IMR-90 (cell line): ENCODE measurements at regions not wholly inside any gene's neighbourhood (a gene's known extent, or its start where the extent isn't known, plus 50 kb on each side); places are given as distances from the start of the nearest gene placed in this dataset.

ENCODE experiments used
- ATAC-seq: fragments of 200-7000 bp; cut with Tn5 transposase; 2 replicates; pipeline ENCODE4 v1.9.1; 2020; ENCODE audit warnings: low read depth, mild to moderate bottlenecking, moderate library complexity
- BruUV-seq: library from RNA; stranded (reverse); fragments of 400-500 nt; replicated peaks from 2 replicates; lab custom pipeline; 2021; lab: Mats Ljungman, UMichigan
- CTCF ChIA-PET: fragments of 300-600 bp; formaldehyde crosslinking; extraction: SDS; loops from one replicate; lab custom pipeline; 2021; ENCODE audit warnings: antibody characterized with exemption; lab: Yijun Ruan, JAX
- POLR2A ChIA-PET: fragments of 300-600 bp; sonication (Branson Sonifier 250); formaldehyde crosslinking; loops from one replicate; lab custom pipeline; 2022; ENCODE audit warnings: antibody characterized with exemption; ENCODE audit not compliant: unreplicated experiment; lab: Charles Lee
- DNase-seq: peaks from one replicate; pipeline ENCODE4 v3.0.0; 2013
- H2AFZ ChIP-seq: replicated peaks from 2 replicates; pipeline ENCODE3; 2013; ENCODE audit warnings: low read length, mild to moderate bottlenecking; ENCODE audit not compliant: poor library complexity
- H2AK5ac ChIP-seq: 2 replicates; pipeline ENCODE4 v1.6.1; 2013; ENCODE audit warnings: low read depth, low read length, inconsistent platforms
- H2AK9ac ChIP-seq: replicated peaks from 2 replicates; pipeline ENCODE3; 2013; ENCODE audit warnings: mild to moderate bottlenecking, low read depth, low read length, moderate library complexity; ENCODE audit not compliant: poor library complexity
- H2BK120ac ChIP-seq: 2 replicates; pipeline ENCODE4 v1.6.1; 2013; ENCODE audit warnings: low read depth, low read length, inconsistent platforms
- H2BK15ac ChIP-seq: 3 replicates; pipeline ENCODE4 v1.6.1; 2013; ENCODE audit warnings: low read depth, low read length, inconsistent platforms
- H2BK20ac ChIP-seq: 2 replicates; pipeline ENCODE4 v1.6.1; 2013; ENCODE audit warnings: low read depth, mild to moderate bottlenecking, inconsistent platforms, low read length, moderate library complexity
- H2BK5ac ChIP-seq: 2 replicates; pipeline ENCODE4 v1.6.1; 2013; ENCODE audit warnings: mild to moderate bottlenecking, low read depth, low read length, inconsistent platforms; ENCODE audit not compliant: poor library complexity, severe bottlenecking
- H3K14ac ChIP-seq: replicated peaks from 2 replicates; pipeline ENCODE4 v1.6.1; 2013; ENCODE audit warnings: low read depth, low read length, inconsistent platforms
- H3K18ac ChIP-seq: 2 replicates; pipeline ENCODE4 v1.6.1; 2013; ENCODE audit warnings: low read depth, low read length, control low read depth
- H3K23ac ChIP-seq: 2 replicates; pipeline ENCODE4 v1.6.1; 2013; ENCODE audit warnings: low read depth, low read length, inconsistent platforms
- H3K27ac ChIP-seq: 2 replicates; pipeline ENCODE4 v1.5.1; 2013; ENCODE audit warnings: mild to moderate bottlenecking, control low read depth, low read length; ENCODE audit not compliant: insufficient read depth
- H3K27me3 ChIP-seq: 2 replicates; pipeline ENCODE4 v1.6.1; 2013; ENCODE audit warnings: low read length; ENCODE audit not compliant: control insufficient read depth, insufficient read depth
- H3K36me3 ChIP-seq: 2 replicates; pipeline ENCODE4 v1.6.1; 2013; ENCODE audit warnings: low read length, mixed read lengths; ENCODE audit not compliant: control insufficient read depth, insufficient read depth
- H3K4ac ChIP-seq: 2 replicates; pipeline ENCODE4 v1.6.1; 2013; ENCODE audit warnings: low read depth, low read length, inconsistent platforms
- H3K4me1 ChIP-seq: 2 replicates; pipeline ENCODE4 v1.6.1; 2013; ENCODE audit warnings: low read length, mixed read lengths; ENCODE audit not compliant: control insufficient read depth, insufficient read depth
- H3K4me2 ChIP-seq: 2 replicates; pipeline ENCODE4 v1.6.1; 2013; ENCODE audit warnings: low read depth, mild to moderate bottlenecking, control low read depth, low read length, moderate library complexity
- H3K4me3 ChIP-seq: 2 replicates; pipeline ENCODE4 v1.5.1; 2013; ENCODE audit warnings: low read depth, mild to moderate bottlenecking, control low read depth, low read length, moderate library complexity; ENCODE audit not compliant: insufficient read depth
- H3K56ac ChIP-seq: 2 replicates; pipeline ENCODE4 v1.6.1; 2013; ENCODE audit warnings: low read length, inconsistent platforms; ENCODE audit not compliant: insufficient read depth; ENCODE audit errors: extremely low read depth
- H3K79me1 ChIP-seq, 2 experiments: 2 replicates each; pipeline ENCODE4 v1.6.1; 2013; ENCODE audit warnings: low read length in 2 of 2, inconsistent platforms in 1 of 2, low read depth in 1 of 2
- H3K9ac ChIP-seq: 2 replicates; pipeline ENCODE4 v1.6.1; 2013; ENCODE audit warnings: low read depth, low read length, control low read depth
- H3K9me1 ChIP-seq: 2 replicates; pipeline ENCODE4 v1.6.1; 2013; ENCODE audit warnings: low read length, inconsistent platforms; ENCODE audit not compliant: insufficient read depth
- H3K9me3 ChIP-seq: 2 replicates; pipeline ENCODE4 v1.6.1; 2013; ENCODE audit warnings: low read length; ENCODE audit not compliant: control insufficient read depth, insufficient read depth
- H4K20me1 ChIP-seq: 2 replicates; pipeline ENCODE4 v1.6.1; 2013; ENCODE audit warnings: low read length, inconsistent platforms; ENCODE audit not compliant: insufficient read depth
- H4K5ac ChIP-seq: 2 replicates; pipeline ENCODE4 v1.6.1; 2013; ENCODE audit warnings: mild to moderate bottlenecking, low read depth, low read length, control low read depth
- H4K8ac ChIP-seq, 2 experiments: 2 replicates each; pipeline ENCODE4 v1.6.1; 2013; ENCODE audit warnings: low read depth in 2 of 2, low read length in 2 of 2, control low read depth in 1 of 2, inconsistent platforms in 1 of 2
- H4K91ac ChIP-seq: 2 replicates; pipeline ENCODE4 v1.6.1; 2013; ENCODE audit warnings: low read depth, low read length, inconsistent platforms; ENCODE audit not compliant: insufficient read depth
- BHLHE40 ChIP-seq: fragments of 150-350 bp; IDR thresholded peaks from 2 replicates; pipeline ENCODE4 v1.6.1; 2016; ENCODE audit warnings: mild to moderate bottlenecking, low read depth, low read length
- CHD1 ChIP-seq: IDR thresholded peaks from 2 replicates; pipeline ENCODE4 v1.6.1; 2012; ENCODE audit warnings: low read depth, low read length, improper control_type of control experiment
- FOS ChIP-seq: fragments of 150-350 bp; IDR thresholded peaks from 2 replicates; pipeline ENCODE4 v1.6.1; 2016; ENCODE audit warnings: low read depth, low read length
- POLR2A ChIP-seq: IDR thresholded peaks from 2 replicates; pipeline ENCODE4 v1.6.1; 2012; ENCODE audit warnings: mild to moderate bottlenecking, low read depth, low read length
- RAD21 ChIP-seq: IDR thresholded peaks from 2 replicates; pipeline ENCODE4 v1.6.1; 2012; ENCODE audit warnings: low read length, improper control_type of control experiment
- SMC3 ChIP-seq: fragments of 150-350 bp; IDR thresholded peaks from 2 replicates; pipeline ENCODE4 v1.6.1; 2016; ENCODE audit warnings: low read depth, mild to moderate bottlenecking, antibody characterized with exemption, low read length, moderate library complexity
- WGBS, 2 experiments: methylation state at CpG; one replicate each; pipeline versions ENCODE4 v1.1.5 to v1.1.7; 2013; ENCODE audit warnings: missing lambda C conversion rate in 2 of 2; ENCODE audit not compliant: insufficient read length in 1 of 2; ENCODE audit errors: extremely low coverage in 2 of 2; 5-methylcytosine and 5-hydroxymethylcytosine counted together
- dilution Hi-C: fragments of 300-500 bp; cut with HindIII; formaldehyde crosslinking; loops from one replicate; pipeline ENCODE4 v1.14.3; 2018; ENCODE audit warnings: low sequenced_read_pairs; ENCODE audit not compliant: unreplicated experiment
- in situ Hi-C: fragments of 300-500 bp; cut with MboI; formaldehyde crosslinking; loops from 3 replicates; pipeline ENCODE4 v1.14.3; 2019; ENCODE audit warnings: low sequenced_read_pairs, inconsistent platforms, mixed read lengths
- intact Hi-C: fragments of 100-400 bp; cut with micrococcal nuclease; formaldehyde crosslinking; loops from 2 replicates; pipeline ENCODE4 v1.10.0; 2022

DNA sequence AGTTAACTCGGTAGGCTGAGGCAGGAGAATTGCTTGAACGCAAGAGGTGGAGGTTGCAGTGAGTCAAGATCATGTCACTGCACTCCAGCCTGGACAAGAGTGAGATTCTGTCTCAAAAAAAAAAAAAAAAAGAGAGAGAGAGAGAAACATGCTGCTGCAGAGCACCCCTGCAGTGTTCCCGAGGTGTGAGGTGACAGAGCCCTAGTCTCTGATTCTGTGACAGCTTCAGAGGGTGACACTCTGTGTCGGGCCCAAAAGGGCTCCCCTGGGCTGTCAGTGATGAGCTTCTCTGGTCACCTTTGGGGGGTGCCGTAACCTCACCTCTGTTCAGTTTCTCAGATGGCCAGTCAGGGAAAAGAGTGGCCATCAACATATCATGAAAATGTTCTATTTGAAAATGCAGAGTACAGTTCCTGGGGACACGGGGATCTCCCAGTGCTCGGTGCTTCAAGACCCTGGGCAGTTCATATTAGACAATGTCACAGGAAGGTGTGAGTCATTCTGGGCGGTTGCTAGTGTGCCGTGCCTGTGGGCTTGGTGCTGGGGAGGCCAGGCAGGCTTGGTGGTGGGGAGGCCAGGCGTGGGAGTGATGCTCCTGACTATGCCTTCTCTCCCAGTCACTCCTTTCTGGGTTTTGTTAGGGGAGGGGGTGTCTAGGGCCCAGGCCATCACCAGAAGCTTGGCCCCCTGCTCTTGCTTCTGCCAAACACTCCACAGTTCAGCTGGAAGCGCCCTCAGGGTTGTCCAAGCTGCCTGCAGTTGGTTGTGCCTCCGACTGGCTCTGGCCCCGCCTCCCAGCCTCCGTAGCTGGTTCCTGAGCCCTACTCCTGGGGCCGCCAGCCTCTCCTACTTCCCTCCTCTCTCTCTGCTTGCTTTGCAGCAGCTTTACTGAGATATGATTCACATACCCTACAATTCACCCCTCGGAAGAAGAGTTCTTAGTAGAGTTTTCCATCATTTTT, 52.5 kb upstream of the CLDN5 start:
- Histone ChIP-seq H2BK5ac (peak overlapping the region; percentile 46), H3K4me1 (peaks cover 14% of the 10 kb centered on the region), H3K9me3 (no peaks in the 10 kb centered on the region), H4K20me1 (no peaks in the 10 kb centered on the region), H2AFZ (peak overlapping the region; percentile 95), H3K9me1 (no peaks in the 10 kb centered on the region; the same call in 1 of the 2 replicates), H4K8ac (peak overlapping the region in 1 of 2 experiments; percentile 76; a peak in 2 of 4 replicates), H2AK9ac (peak overlapping the region; percentile 33), H3K4ac (peak overlapping the region; percentile 57), H2BK20ac (no peak overlapping the region; the same call in 1 of the 2 replicates), H3K27me3 (peaks cover 1% of the 10 kb centered on the region; the same call in 1 of the 2 replicates), H3K4me3 (no peak overlapping the region), H3K23ac (peak overlapping the region; percentile 64; the same call in 1 of the 2 replicates), H3K79me1 (no peaks in the 10 kb centered on the region), H3K56ac (no peak overlapping the region), H2BK15ac (no peak overlapping the region), H3K4me2 (peak overlapping the region; percentile 25; the same call in 1 of the 2 replicates), H2BK120ac (peak overlapping the region; percentile 62; the same call in 1 of the 2 replicates), H3K18ac (no peak overlapping the region), H4K5ac (no peak overlapping the region), H3K14ac (no peak overlapping the region; the same call in none of the 2 replicates), H3K36me3 (no peaks in the 10 kb centered on the region), H3K27ac (no peak overlapping the region), H3K9ac (no peak overlapping the region), H2AK5ac (no peak overlapping the region), H4K91ac (no peak overlapping the region)
- dilution Hi-C loops = no loop called here
- 31% methylated on average over 6 of the region's 16 CpGs; no CpG with 5 or more reads in 1 of the 2 experiments for WGBS, 2 experiments
- ChIA-PET CTCF (no interaction called here), POLR2A (interaction anchor here (0.6 kb wide), 1 partner anchor 12 kb away, joined by 10 read pairs; no protein-coding TSS in a partner anchor)
- intact Hi-C loops = no loop called here
- ATAC-seq = peak; percentile 94
- no TSS peak for BruUV-seq
- in situ Hi-C loops = no loop called here
- DNase-seq = peak; percentile 69
- TF ChIP-seq RAD21 (no peak), SMC3 (no peak), BHLHE40 (no peak), CHD1 (no peak), FOS (0 out of 2 replicates have a peak, but pooled peaks have one; percentile 4), POLR2A (no peak)
